ENCODE measurements at regions not wholly inside any gene's neighbourhood (a gene's known extent, or its start where the extent isn't known, plus 50 kb on each side); places are given as distances from the start of the nearest gene placed in this dataset.
"Not testable (repeated sequence)": the region's sequence is repeated elsewhere in the genome, so short reads cannot be mapped to it uniquely, and the experiment has no call there.

GRCh38 chr1:119226321-119226720, 85.9 kb upstream of the WARS2 start:
- in situ Hi-C loops (cut with MboI; ENCODE audit: low sequenced_read_pairs), result no loop called here
- Histone ChIP-seq H3K4me3 (no peak overlapping the region), H3K36me3 (replicated peaks) (no peaks in the 10 kb centered on the region), H3K4me1 (peaks cover 11% of the 10 kb centered on the region), H3K9me3 (no peaks in the 10 kb centered on the region), H3K27me3 (ENCODE audit: low read depth) (no peaks in the 10 kb centered on the region)
- no peak for DNase-seq (ENCODE audit: low spot score in 2 of 2)

GRCh38 chr1:119226913-119227312, 86.5 kb upstream of the WARS2 start:
- Histone ChIP-seq H3K4me3 (no peak overlapping the region), H3K9me3 (no peaks in the 10 kb centered on the region), H3K36me3 (replicated peaks) (no peaks in the 10 kb centered on the region), H3K4me1 (peaks cover 11% of the 10 kb centered on the region), H3K27me3 (ENCODE audit: low read depth) (no peaks in the 10 kb centered on the region)
- no peak for DNase-seq (ENCODE audit: low spot score in 2 of 2)
- in situ Hi-C loops (cut with MboI; ENCODE audit: low sequenced_read_pairs), result no loop called here

- Histone ChIP-seq H3K9me3 (no peaks in the 10 kb centered on the region), H3K27me3 (ENCODE audit: low read depth) (no peaks in the 10 kb centered on the region), H3K4me1 (peaks cover 11% of the 10 kb centered on the region), H3K4me3 (no peak overlapping the region), H3K36me3 (replicated peaks) (no peaks in the 10 kb centered on the region)
- in situ Hi-C loops (cut with MboI; ENCODE audit: low sequenced_read_pairs), result no loop called here
- no peak for DNase-seq (ENCODE audit: low spot score in 2 of 2)
These were observed 87.0 kb upstream of the WARS2 start for GRCh38 chr1:119227456-119227855.

GRCh38 chr1:119228335-119229080, 88.1 kb upstream of the WARS2 start:
- no peaks in the 10 kb centered on the region for H3K36me3 ChIP-seq (replicated peaks)
- no peak for DNase-seq (ENCODE audit: low spot score in 2 of 2)
- H3K9me3 ChIP-seq, result no peaks in the 10 kb centered on the region
- H3K4me1 ChIP-seq, result peaks cover 11% of the 10 kb centered on the region
- in situ Hi-C loops (cut with MboI; ENCODE audit: low sequenced_read_pairs), result no loop called here
- H3K27me3 ChIP-seq (ENCODE audit: low read depth), result no peaks in the 10 kb centered on the region
- H3K4me3 ChIP-seq, result no peak overlapping the region

GRCh38 chr1:119235120-119235519, 94.7 kb upstream of the WARS2 start:
- Histone ChIP-seq H3K4me1 (no peaks in the 10 kb centered on the region), H3K4me3 (no peak overlapping the region), H3K36me3 (replicated peaks) (no peaks in the 10 kb centered on the region), H3K9me3 (no peaks in the 10 kb centered on the region), H3K27me3 (ENCODE audit: low read depth) (no peaks in the 10 kb centered on the region)
- DNase-seq (ENCODE audit: low spot score in 2 of 2), result no peak
- in situ Hi-C loops (cut with MboI; ENCODE audit: low sequenced_read_pairs), result no loop called here

GRCh38 chr1:119245881-119246280, 105.4 kb upstream of the WARS2 start:
- H3K4me1 ChIP-seq, result no peaks in the 10 kb centered on the region
- in situ Hi-C loops (cut with MboI; ENCODE audit: low sequenced_read_pairs), result no loop called here
- no peak for DNase-seq (ENCODE audit: low spot score in 2 of 2)
- H3K9me3 ChIP-seq, result no peaks in the 10 kb centered on the region
- no peaks in the 10 kb centered on the region for H3K36me3 ChIP-seq (replicated peaks)
- no peak overlapping the region for H3K4me3 ChIP-seq
- no peaks in the 10 kb centered on the region for H3K27me3 ChIP-seq (ENCODE audit: low read depth)

- Histone ChIP-seq H3K36me3 (replicated peaks) (no peaks in the 10 kb centered on the region), H3K27me3 (ENCODE audit: low read depth) (no peaks in the 10 kb centered on the region), H3K4me3 (no peak overlapping the region), H3K9me3 (no peaks in the 10 kb centered on the region), H3K4me1 (no peaks in the 10 kb centered on the region)
- DNase-seq (ENCODE audit: low spot score in 2 of 2), result no peak
- in situ Hi-C loops (cut with MboI; ENCODE audit: low sequenced_read_pairs), result no loop called here
These were observed 108.8 kb upstream of the WARS2 start for GRCh38 chr1:119249283-119249682.

- H3K4me3 ChIP-seq, result no peak overlapping the region
- in situ Hi-C loops (cut with MboI; ENCODE audit: low sequenced_read_pairs), result no loop called here
- H3K4me1 ChIP-seq, result no peaks in the 10 kb centered on the region
- H3K9me3 ChIP-seq, result no peaks in the 10 kb centered on the region
- H3K27me3 ChIP-seq (ENCODE audit: low read depth), result no peaks in the 10 kb centered on the region
- no peak for DNase-seq (ENCODE audit: low spot score in 2 of 2)
- no peaks in the 10 kb centered on the region for H3K36me3 ChIP-seq (replicated peaks)
These were observed 109.8 kb upstream of the WARS2 start for GRCh38 chr1:119250299-119250698.

- in situ Hi-C loops (cut with MboI; ENCODE audit: low sequenced_read_pairs), result no loop called here
- no peaks in the 10 kb centered on the region for H3K27me3 ChIP-seq (ENCODE audit: low read depth)
These were observed 111.3 kb upstream of the WARS2 start for GRCh38 chr1:119251751-119252150.

GRCh38 chr1:119253366-119253765, 112.9 kb upstream of the WARS2 start:
- no peak overlapping the region for H3K4me3 ChIP-seq
- DNase-seq (ENCODE audit: low spot score in 2 of 2), result no peak
- no peaks in the 10 kb centered on the region for H3K27me3 ChIP-seq (ENCODE audit: low read depth)
- in situ Hi-C loops (cut with MboI; ENCODE audit: low sequenced_read_pairs), result no loop called here
- no peaks in the 10 kb centered on the region for H3K36me3 ChIP-seq (replicated peaks)
- no peaks in the 10 kb centered on the region for H3K4me1 ChIP-seq
- H3K9me3 ChIP-seq, result no peaks in the 10 kb centered on the region

More at GRCh38 chr1:119251751-119252150, 111.3 kb upstream of the WARS2 start:
- no peak for DNase-seq (ENCODE audit: low spot score in 2 of 2)
- no peaks in the 10 kb centered on the region for H3K4me1 ChIP-seq
- H3K36me3 ChIP-seq (replicated peaks), result no peaks in the 10 kb centered on the region
- H3K4me3 ChIP-seq, result no peak overlapping the region
- no peaks in the 10 kb centered on the region for H3K9me3 ChIP-seq

- in situ Hi-C loops (cut with MboI; ENCODE audit: low sequenced_read_pairs), result no loop called here
- no peaks in the 10 kb centered on the region for H3K4me1 ChIP-seq
- no peak for DNase-seq (ENCODE audit: low spot score in 2 of 2)
- no peaks in the 10 kb centered on the region for H3K27me3 ChIP-seq (ENCODE audit: low read depth)
- no peak overlapping the region for H3K4me3 ChIP-seq
- no peaks in the 10 kb centered on the region for H3K9me3 ChIP-seq
- no peaks in the 10 kb centered on the region for H3K36me3 ChIP-seq (replicated peaks)
These were observed 113.7 kb upstream of the WARS2 start for GRCh38 chr1:119254067-119254720.

GRCh38 chr1:119256089-119256488, 112.5 kb upstream of the HAO2 start:
- in situ Hi-C loops (cut with MboI; ENCODE audit: low sequenced_read_pairs); H3K4me3 ChIP-seq; DNase-seq (ENCODE audit: low spot score in 2 of 2); H3K36me3 ChIP-seq (replicated peaks); H3K27me3 ChIP-seq (ENCODE audit: low read depth); H3K4me1 ChIP-seq; H3K9me3 ChIP-seq: not testable (repeated sequence)

GRCh38 chr1:119260506-119260905, 108.1 kb upstream of the HAO2 start:
- no peak overlapping the region for H3K4me3 ChIP-seq
- H3K27me3 ChIP-seq (ENCODE audit: low read depth), result no peaks in the 10 kb centered on the region
- no peaks in the 10 kb centered on the region for H3K36me3 ChIP-seq (replicated peaks)
- no peaks in the 10 kb centered on the region for H3K4me1 ChIP-seq
- DNase-seq (ENCODE audit: low spot score in 2 of 2), result no peak
- no peaks in the 10 kb centered on the region for H3K9me3 ChIP-seq
- in situ Hi-C loops (cut with MboI; ENCODE audit: low sequenced_read_pairs), result no loop called here

- Histone ChIP-seq H3K4me3 (no peak overlapping the region), H3K9me3 (no peaks in the 10 kb centered on the region), H3K27me3 (ENCODE audit: low read depth) (no peaks in the 10 kb centered on the region), H3K36me3 (replicated peaks) (no peaks in the 10 kb centered on the region), H3K4me1 (no peaks in the 10 kb centered on the region)
- in situ Hi-C loops (cut with MboI; ENCODE audit: low sequenced_read_pairs), result no loop called here
- no peak for DNase-seq (ENCODE audit: low spot score in 2 of 2)
These were observed 102.2 kb upstream of the HAO2 start for GRCh38 chr1:119266386-119266785.

All from HAP-1 (cell line).